ENCODE measurements at regions not wholly inside any gene's neighbourhood (a gene's known extent, or its start where the extent isn't known, plus 50 kb on each side); places are given as distances from the start of the nearest gene placed in this dataset.

- no peak for TF ChIP-seq CTCF (IDR thresholded peaks at IDR 0.05; ENCODE audit: unreplicated experiment)
- no peak for DNase-seq (ENCODE audit: unreplicated experiment)
- H3K27ac Mint-ChIP-seq (ENCODE audit: low read depth, unreplicated experiment): no peak overlapping the region
- no peak overlapping the region for H3K4me3 Mint-ChIP-seq (ENCODE audit: unreplicated experiment)
- peaks cover 5% of the 10 kb centered on the region for H3K9me3 Mint-ChIP-seq (ENCODE audit: unreplicated experiment)
- POLR2A ChIA-PET: interaction anchor here (0.7 kb wide), 1 partner anchor 55 kb away, joined by 3 read pairs; no protein-coding TSS in a partner anchor
- CTCF ChIA-PET: no interaction called here
- no peaks in the 10 kb centered on the region for H3K4me1 Mint-ChIP-seq (ENCODE audit: insufficient read depth, unreplicated experiment)
- BruUV-seq (replicated peaks): no TSS peak
- intact Hi-C loops (cut with micrococcal nuclease): no loop called here
- H3K36me3 Mint-ChIP-seq (ENCODE audit: insufficient read depth, unreplicated experiment): no peaks in the 10 kb centered on the region
- no peaks in the 10 kb centered on the region for H3K27me3 Mint-ChIP-seq (ENCODE audit: insufficient read depth, unreplicated experiment)
Observed at GRCh38 chr12:87369161-87369560, 660.0 kb downstream of the C12orf50 start.

- ChIA-PET CTCF (no interaction called here), POLR2A (no interaction called here)
- Mint-ChIP-seq H3K27me3 (ENCODE audit: insufficient read depth, unreplicated experiment) (no peaks in the 10 kb centered on the region), H3K9me3 (ENCODE audit: unreplicated experiment) (no peaks in the 10 kb centered on the region), H3K27ac (ENCODE audit: low read depth, unreplicated experiment) (no peak overlapping the region), H3K4me1 (ENCODE audit: insufficient read depth, unreplicated experiment) (no peaks in the 10 kb centered on the region), H3K4me3 (ENCODE audit: unreplicated experiment) (no peak overlapping the region), H3K36me3 (ENCODE audit: insufficient read depth, unreplicated experiment) (no peaks in the 10 kb centered on the region)
- no TSS peak for BruUV-seq (replicated peaks)
- no peak for TF ChIP-seq CTCF (IDR thresholded peaks at IDR 0.05; ENCODE audit: unreplicated experiment)
- intact Hi-C loops (cut with micrococcal nuclease): no loop called here
- DNase-seq (ENCODE audit: unreplicated experiment): no peak
Observed at GRCh38 chr12:87368259-87368658, 660.9 kb downstream of the C12orf50 start.

- H3K4me3 Mint-ChIP-seq (ENCODE audit: unreplicated experiment): no peak overlapping the region
- peaks cover 22% of the 10 kb centered on the region for H3K9me3 Mint-ChIP-seq (ENCODE audit: unreplicated experiment)
- BruUV-seq (replicated peaks): no TSS peak
- H3K27me3 Mint-ChIP-seq (ENCODE audit: insufficient read depth, unreplicated experiment): no peaks in the 10 kb centered on the region
- no peak for TF ChIP-seq CTCF (IDR thresholded peaks at IDR 0.05; ENCODE audit: unreplicated experiment)
- intact Hi-C loops (cut with micrococcal nuclease): no loop called here
- DNase-seq (ENCODE audit: unreplicated experiment): no peak
- H3K36me3 Mint-ChIP-seq (ENCODE audit: insufficient read depth, unreplicated experiment): no peaks in the 10 kb centered on the region
- POLR2A ChIA-PET: no interaction called here
- no peaks in the 10 kb centered on the region for H3K4me1 Mint-ChIP-seq (ENCODE audit: insufficient read depth, unreplicated experiment)
- CTCF ChIA-PET: interaction anchor here (0.6 kb wide), 1 partner anchor 552 kb away, joined by 3 read pairs; no protein-coding TSS in a partner anchor
- no peak overlapping the region for H3K27ac Mint-ChIP-seq (ENCODE audit: low read depth, unreplicated experiment)
Observed at GRCh38 chr12:87365423-87365822, 663.8 kb downstream of the C12orf50 start.

GRCh38 chr12:87363497-87364084, 665.6 kb downstream of the C12orf50 start:
- POLR2A ChIA-PET: no interaction called here
- H3K4me1 Mint-ChIP-seq (ENCODE audit: insufficient read depth, unreplicated experiment): no peaks in the 10 kb centered on the region
- intact Hi-C loops (cut with micrococcal nuclease): no loop called here
- H3K4me3 Mint-ChIP-seq (ENCODE audit: unreplicated experiment): no peak overlapping the region
- H3K27ac Mint-ChIP-seq (ENCODE audit: low read depth, unreplicated experiment): no peak overlapping the region
- no peaks in the 10 kb centered on the region for H3K36me3 Mint-ChIP-seq (ENCODE audit: insufficient read depth, unreplicated experiment)
- no TSS peak for BruUV-seq (replicated peaks)
- DNase-seq (ENCODE audit: unreplicated experiment): no peak
- no peaks in the 10 kb centered on the region for H3K27me3 Mint-ChIP-seq (ENCODE audit: insufficient read depth, unreplicated experiment)
- TF ChIP-seq CTCF (IDR thresholded peaks at IDR 0.05; ENCODE audit: unreplicated experiment): no peak
- peaks cover 25% of the 10 kb centered on the region for H3K9me3 Mint-ChIP-seq (ENCODE audit: unreplicated experiment)
- CTCF ChIA-PET: interaction anchor here (0.5 kb wide), 1 partner anchor 488 kb away, joined by 3 read pairs; no protein-coding TSS in a partner anchor
